ENCODE measurements at regions not wholly inside any gene's neighbourhood (a gene's known extent, or its start where the extent isn't known, plus 50 kb on each side); places are given as distances from the start of the nearest gene placed in this dataset.

- TF ChIP-seq PRDM2 (tag by site-specific recombination; IDR thresholded peaks at IDR 0.05; ENCODE audit: borderline replicate concordance) (no peak), ZNF292 (tag by site-specific recombination; IDR thresholded peaks at IDR 0.05; ENCODE audit: borderline replicate concordance, low read depth) (no peak), ZNF202 (tag by site-specific recombination; IDR thresholded peaks at IDR 0.05; ENCODE audit: borderline replicate concordance) (no peak), ZFP69B (tag by site-specific recombination; IDR thresholded peaks at IDR 0.05) (no peak), ZNF169 (tag by site-specific recombination; IDR thresholded peaks at IDR 0.05) (no peak), ZNF16 (tag by site-specific recombination; IDR thresholded peaks at IDR 0.05; ENCODE audit: low read depth) (no peak)
- TF ChIP-seq, protein P1, sequence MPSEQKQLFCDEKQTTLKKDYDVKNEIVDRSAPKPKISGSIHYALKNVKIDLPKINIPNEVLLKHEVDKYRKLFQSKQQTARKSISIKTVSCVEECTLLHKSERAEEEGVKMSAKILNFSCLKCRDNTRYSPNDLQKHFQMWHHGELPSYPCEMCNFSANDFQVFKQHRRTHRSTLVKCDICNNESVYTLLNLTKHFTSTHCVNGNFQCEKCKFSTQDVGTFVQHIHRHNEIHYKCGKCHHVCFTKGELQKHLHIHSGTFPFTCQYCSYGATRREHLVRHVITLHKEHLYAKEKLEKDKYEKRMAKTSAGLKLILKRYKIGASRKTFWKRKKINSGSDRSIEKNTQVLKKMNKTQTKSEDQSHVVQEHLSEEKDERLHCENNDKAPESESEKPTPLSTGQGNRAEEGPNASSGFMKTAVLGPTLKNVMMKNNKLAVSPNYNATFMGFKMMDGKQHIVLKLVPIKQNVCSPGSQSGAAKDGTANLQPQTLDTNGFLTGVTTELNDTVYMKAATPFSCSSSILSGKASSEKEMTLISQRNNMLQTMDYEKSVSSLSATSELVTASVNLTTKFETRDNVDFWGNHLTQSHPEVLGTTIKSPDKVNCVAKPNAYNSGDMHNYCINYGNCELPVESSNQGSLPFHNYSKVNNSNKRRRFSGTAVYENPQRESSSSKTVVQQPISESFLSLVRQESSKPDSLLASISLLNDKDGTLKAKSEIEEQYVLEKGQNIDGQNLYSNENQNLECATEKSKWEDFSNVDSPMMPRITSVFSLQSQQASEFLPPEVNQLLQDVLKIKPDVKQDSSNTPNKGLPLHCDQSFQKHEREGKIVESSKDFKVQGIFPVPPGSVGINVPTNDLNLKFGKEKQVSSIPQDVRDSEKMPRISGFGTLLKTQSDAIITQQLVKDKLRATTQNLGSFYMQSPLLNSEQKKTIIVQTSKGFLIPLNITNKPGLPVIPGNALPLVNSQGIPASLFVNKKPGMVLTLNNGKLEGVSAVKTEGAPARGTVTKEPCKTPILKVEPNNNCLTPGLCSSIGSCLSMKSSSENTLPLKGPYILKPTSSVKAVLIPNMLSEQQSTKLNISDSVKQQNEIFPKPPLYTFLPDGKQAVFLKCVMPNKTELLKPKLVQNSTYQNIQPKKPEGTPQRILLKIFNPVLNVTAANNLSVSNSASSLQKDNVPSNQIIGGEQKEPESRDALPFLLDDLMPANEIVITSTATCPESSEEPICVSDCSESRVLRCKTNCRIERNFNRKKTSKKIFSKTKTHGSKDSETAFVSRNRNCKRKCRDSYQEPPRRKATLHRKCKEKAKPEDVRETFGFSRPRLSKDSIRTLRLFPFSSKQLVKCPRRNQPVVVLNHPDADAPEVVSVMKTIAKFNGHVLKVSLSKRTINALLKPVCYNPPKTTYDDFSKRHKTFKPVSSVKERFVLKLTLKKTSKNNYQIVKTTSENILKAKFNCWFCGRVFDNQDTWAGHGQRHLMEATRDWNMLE (tag by site-specific recombination; conservative IDR thresholded peaks at IDR 0.05; ENCODE audit: low read depth) = no peak
- TF ChIP-seq, protein P2, sequence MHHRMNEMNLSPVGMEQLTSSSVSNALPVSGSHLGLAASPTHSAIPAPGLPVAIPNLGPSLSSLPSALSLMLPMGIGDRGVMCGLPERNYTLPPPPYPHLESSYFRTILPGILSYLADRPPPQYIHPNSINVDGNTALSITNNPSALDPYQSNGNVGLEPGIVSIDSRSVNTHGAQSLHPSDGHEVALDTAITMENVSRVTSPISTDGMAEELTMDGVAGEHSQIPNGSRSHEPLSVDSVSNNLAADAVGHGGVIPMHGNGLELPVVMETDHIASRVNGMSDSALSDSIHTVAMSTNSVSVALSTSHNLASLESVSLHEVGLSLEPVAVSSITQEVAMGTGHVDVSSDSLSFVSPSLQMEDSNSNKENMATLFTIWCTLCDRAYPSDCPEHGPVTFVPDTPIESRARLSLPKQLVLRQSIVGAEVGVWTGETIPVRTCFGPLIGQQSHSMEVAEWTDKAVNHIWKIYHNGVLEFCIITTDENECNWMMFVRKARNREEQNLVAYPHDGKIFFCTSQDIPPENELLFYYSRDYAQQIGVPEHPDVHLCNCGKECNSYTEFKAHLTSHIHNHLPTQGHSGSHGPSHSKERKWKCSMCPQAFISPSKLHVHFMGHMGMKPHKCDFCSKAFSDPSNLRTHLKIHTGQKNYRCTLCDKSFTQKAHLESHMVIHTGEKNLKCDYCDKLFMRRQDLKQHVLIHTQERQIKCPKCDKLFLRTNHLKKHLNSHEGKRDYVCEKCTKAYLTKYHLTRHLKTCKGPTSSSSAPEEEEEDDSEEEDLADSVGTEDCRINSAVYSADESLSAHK (tag by site-specific recombination; IDR thresholded peaks at IDR 0.05) = no peak
Observed at GRCh38 chr21:15445327-15445726, 284.5 kb upstream of the USP25 start (continued).

DNA sequence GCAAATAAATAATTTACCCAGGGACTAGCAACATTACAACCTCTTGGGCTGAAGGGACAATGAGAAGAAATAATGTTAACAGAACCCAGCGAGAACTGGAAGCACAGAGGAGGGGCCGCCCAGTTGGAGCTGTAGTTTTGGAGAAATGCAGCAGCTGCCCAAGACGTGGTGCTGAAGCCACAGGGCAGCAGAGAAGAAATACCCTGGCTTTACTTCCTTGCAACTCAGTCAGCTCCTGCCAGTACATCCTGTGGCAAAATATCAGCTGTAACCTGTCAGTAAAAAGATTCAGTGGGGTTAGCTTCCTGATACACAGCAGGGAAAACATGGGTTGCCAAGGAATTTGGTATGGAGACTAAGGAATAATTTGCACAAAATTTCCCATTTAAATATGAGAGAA, 283.6 kb upstream of the USP25 start:
- H3K4me1 ChIP-seq (ENCODE audit: control insufficient read depth, insufficient read depth, low read length) = no peaks in the 10 kb centered on the region
- H3K36me3 ChIP-seq (ENCODE audit: control insufficient read depth in 2 of 2, insufficient read depth in 1 of 2, low read length in 2 of 2) = no peaks in the 10 kb centered on the region
- H3K27ac ChIP-seq (ENCODE audit: extremely low read depth, low read depth, low read length) = no peak overlapping the region
- POLR2A ChIA-PET = no interaction called here
- CTCF ChIA-PET = no interaction called here
- H3K4me3 ChIP-seq (ENCODE audit: low read depth, low read length) = no peak overlapping the region
- H3K9me3 ChIP-seq (ENCODE audit: control insufficient read depth, insufficient read depth, low read depth, low read length) = no peaks in the 10 kb centered on the region; the same call in 1 of the 2 replicates
- no peak for TF ChIP-seq ZNF785 (tag by site-specific recombination; IDR thresholded peaks at IDR 0.05)
- TF ChIP-seq ZSCAN18 (tag by site-specific recombination; IDR thresholded peaks at IDR 0.05) = no peak
- TF ChIP-seq, protein P1 (tag by site-specific recombination; conservative IDR thresholded peaks at IDR 0.05; ENCODE audit: low read depth) = no peak
- TF ChIP-seq ZNF76 (tag by site-specific recombination; IDR thresholded peaks at IDR 0.05; ENCODE audit: borderline replicate concordance, low read depth) = no peak
- no peak for TF ChIP-seq ZNF221 (tag by site-specific recombination; IDR thresholded peaks at IDR 0.05; ENCODE audit: borderline replicate concordance)
- no peak for TF ChIP-seq WT1 (tag by site-specific recombination; IDR thresholded peaks at IDR 0.05)

Data from HEK293 (cell line).